ENCODE measurements at regions not wholly inside any gene's neighbourhood (a gene's known extent, or its start where the extent isn't known, plus 50 kb on each side); places are given as distances from the start of the nearest gene placed in this dataset.
"Not testable (repeated sequence)": the region's sequence is repeated elsewhere in the genome, so short reads cannot be mapped to it uniquely, and the experiment has no call there.

GRCh38 chr5:93359296-93359959 is 221.6 kb downstream of the NR2F1-AS1 start:
- TF ChIP-seq, protein P1, sequence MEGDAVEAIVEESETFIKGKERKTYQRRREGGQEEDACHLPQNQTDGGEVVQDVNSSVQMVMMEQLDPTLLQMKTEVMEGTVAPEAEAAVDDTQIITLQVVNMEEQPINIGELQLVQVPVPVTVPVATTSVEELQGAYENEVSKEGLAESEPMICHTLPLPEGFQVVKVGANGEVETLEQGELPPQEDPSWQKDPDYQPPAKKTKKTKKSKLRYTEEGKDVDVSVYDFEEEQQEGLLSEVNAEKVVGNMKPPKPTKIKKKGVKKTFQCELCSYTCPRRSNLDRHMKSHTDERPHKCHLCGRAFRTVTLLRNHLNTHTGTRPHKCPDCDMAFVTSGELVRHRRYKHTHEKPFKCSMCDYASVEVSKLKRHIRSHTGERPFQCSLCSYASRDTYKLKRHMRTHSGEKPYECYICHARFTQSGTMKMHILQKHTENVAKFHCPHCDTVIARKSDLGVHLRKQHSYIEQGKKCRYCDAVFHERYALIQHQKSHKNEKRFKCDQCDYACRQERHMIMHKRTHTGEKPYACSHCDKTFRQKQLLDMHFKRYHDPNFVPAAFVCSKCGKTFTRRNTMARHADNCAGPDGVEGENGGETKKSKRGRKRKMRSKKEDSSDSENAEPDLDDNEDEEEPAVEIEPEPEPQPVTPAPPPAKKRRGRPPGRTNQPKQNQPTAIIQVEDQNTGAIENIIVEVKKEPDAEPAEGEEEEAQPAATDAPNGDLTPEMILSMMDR (IDR thresholded peaks at IDR 0.05; ENCODE audit: low read depth, low read length) = no peak
- H3K4me3 ChIP-seq (ENCODE audit: low read depth, low read length) = no peak overlapping the region

GRCh38 chr5:93358176-93358575 is 222.8 kb downstream of the NR2F1-AS1 start:
- no peak overlapping the region for H3K4me3 ChIP-seq (ENCODE audit: low read depth, low read length)
- TF ChIP-seq, protein P1 (IDR thresholded peaks at IDR 0.05; ENCODE audit: low read depth, low read length) = no peak

DNA sequence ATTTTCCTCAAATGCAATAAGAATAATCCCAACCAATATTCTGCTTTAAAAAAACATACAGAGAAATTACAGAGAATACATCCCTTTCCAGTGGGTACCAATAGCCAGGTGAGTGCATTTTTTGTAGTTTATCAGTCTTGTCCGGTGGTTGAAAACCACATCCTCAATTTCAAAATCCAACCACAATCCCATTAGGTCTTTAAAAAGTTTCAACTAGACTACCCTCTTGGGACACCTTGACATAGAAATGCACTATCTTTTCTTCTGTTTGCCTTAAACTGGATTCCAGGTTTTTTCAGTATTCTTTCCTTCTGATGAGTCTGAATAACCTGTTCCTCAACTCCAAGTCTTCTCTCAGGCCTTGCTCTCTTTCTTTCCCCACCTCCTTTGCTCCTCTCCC is 223.3 kb downstream of the NR2F1-AS1 start:
- TF ChIP-seq, protein P1 (IDR thresholded peaks at IDR 0.05; ENCODE audit: low read depth, low read length) = no peak
- H3K4me3 ChIP-seq (ENCODE audit: low read depth, low read length) = no peak overlapping the region

DNA sequence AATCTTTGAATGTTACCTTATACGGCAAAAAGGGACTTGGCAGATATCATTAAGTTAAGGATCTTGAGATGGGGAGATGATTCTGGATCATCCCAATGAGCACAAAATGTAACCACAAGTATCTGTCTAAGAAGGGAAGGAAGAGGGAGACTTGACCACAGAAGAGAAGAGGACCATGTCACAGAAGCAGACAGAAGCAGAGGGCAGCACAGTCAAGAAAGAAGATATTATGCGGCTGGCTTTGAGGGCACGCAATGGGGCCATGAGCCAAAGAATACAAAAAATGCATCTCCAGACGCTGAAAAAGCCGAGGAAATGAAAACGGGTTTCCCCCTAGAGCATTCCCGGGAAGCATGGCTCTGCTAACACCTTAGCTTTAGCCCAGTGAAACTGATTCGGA is 225.3 kb downstream of the NR2F1-AS1 start:
- TF ChIP-seq, protein P1 (IDR thresholded peaks at IDR 0.05; ENCODE audit: low read depth, low read length) = no peak
- no peak overlapping the region for H3K4me3 ChIP-seq (ENCODE audit: low read depth, low read length)

DNA sequence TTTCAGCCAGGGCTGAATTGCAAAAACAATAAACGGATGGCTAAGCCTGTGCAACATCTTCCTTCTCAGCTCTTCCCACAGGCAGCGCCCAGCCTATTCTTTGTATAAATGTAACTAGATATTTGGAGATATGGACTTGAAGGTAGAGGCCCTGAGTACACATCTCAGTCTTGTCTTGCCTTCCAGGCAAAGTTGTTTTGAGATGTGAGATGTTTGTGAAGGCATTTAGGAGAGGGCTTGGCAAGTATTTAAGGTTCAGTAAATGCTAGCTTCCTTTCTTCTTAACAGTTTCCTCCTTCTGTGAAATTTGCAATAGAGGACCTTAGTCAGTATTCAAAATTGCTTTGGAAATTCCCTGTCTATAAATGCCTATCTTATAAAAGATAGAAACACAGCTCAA is 228.8 kb downstream of the NR2F1-AS1 start:
- TF ChIP-seq, protein P1 (IDR thresholded peaks at IDR 0.05; ENCODE audit: low read depth, low read length) = no peak

DNA sequence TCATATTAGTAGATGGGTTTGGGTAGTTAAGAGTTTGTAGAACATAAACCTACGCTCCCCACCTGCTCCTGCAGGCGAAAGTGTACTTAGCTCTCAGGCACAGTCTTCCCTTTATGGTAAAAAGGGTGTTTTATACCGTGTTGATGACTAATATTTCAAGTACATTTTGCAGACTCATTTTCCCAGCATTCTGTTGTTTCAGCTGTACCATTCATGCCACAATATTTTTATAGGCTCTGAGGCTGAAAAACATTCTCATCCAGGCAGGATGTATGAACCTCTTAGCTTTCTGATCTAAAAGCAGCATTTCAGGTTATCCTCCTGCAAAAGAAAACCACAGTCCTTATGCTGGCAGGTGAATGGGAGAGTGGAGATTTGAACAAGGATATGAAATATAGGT is 231.4 kb downstream of the NR2F1-AS1 start:
- no peak overlapping the region for H3K4me3 ChIP-seq (ENCODE audit: low read depth, low read length)
- TF ChIP-seq, protein P1 (IDR thresholded peaks at IDR 0.05; ENCODE audit: low read depth, low read length) = no peak

More for the DNA sequence above, 228.8 kb downstream of the NR2F1-AS1 start:
- no peak overlapping the region for H3K4me3 ChIP-seq (ENCODE audit: low read depth, low read length)

DNA sequence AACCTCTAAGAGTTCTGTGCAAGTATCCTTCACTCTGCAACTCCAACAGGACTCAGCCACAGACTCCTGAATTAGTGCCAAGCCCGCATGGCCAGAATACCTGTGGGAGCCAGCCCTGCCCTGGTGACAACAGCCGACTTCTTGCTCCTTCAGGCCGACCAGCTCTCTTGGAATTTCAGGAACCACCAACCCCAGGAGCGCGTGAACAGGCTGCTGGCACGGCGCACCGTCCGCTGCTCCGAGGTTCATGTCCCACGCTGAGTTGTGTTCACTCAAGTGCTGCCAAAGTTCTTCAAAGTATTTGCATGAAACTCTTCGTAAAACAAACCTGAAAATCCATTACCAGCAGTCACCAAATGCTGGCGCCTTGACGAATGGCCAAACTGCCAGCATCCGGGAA is 232.8 kb downstream of the NR2F1-AS1 start:
- H3K4me3 ChIP-seq (ENCODE audit: low read depth, low read length) = no peak overlapping the region
- TF ChIP-seq, protein P1 (IDR thresholded peaks at IDR 0.05; ENCODE audit: low read depth, low read length) = no peak

- not testable (repeated sequence) for H3K4me3 ChIP-seq (ENCODE audit: low read depth, low read length)
Measured at GRCh38 chr5:93346850-93347249, 234.2 kb downstream of the NR2F1-AS1 start.

All from WI38 (cell line).